Hippocampal formation (tissue), 2 donors: ENCODE measurements at regions not wholly inside any gene's neighbourhood (a gene's known extent, or its start where the extent isn't known, plus 50 kb on each side); places are given as distances from the start of the nearest gene placed in this dataset.

ENCODE experiments used
- DNase-seq, 2 donors: peaks; one replicate each; lab custom pipeline; 2025; lab: John Stamatoyannopoulos, UW

DNA sequence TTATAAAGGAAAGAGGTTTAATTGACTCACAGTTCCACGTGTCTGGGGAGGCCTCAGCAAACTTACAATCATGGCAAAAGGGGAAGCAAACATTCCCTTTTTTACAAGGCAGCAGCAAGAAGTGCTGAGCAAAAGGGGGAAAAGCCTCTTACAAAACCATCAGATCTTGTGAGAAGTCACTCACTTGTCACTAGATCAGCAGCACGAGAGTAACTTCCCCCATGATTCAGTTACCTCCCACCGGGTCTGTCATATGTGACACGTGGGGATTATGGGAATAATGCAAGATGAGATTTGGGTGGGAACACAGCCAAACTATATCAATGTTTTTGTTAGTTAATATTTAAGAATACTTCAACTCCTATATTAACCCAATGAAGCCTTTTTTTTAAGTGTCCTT, 275.2 kb upstream of the CDH9 start:
- no peak for DNase-seq

DNA sequence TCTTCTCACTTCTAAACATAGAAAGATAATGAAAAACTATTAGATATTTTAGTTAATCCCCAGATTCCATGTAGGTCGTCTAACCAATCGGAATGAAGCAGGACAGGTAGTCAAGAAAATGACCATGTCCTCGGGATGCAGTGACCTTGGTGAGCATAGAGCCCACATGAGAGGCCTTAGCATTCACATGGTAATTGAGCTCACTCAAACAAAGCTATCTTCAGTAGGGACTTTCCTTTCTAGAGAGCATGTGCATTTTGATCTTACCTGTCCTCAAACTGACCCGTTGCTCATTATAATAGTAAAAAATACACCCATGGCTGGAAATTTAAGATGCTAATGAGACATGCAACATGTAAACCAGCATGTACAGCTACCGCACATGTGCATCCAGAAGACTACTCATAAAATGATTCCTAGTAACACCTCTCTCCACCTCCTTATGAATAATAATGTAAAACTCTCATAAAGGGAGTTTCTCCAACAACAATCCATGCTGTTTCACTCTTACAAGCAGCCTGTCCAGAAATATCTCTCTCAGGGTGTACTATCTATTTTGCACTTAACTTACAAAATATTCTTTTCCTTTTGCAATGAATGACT, 274.0 kb upstream of the CDH9 start:
- DNase-seq: no peak

DNA sequence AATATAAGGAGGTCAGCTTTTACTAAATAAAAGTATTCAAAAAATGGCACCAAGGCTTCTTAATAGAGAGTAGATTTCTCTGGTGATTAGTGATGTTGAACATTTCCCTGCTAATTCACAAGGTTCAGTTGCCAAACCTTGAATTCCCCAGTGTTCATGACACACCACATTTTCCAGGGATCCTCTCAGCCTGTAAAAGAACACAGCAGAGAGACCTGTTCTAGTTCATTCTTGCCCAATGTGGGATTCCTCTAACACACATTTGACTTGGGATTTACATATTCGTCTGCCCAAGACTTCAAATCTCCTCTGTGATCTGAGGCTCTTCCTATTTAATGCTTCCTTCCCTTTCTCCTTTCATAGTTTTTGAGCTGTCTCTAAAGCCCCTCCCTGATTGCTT, 273.2 kb upstream of the CDH9 start:
- DNase-seq: no peak

DNA sequence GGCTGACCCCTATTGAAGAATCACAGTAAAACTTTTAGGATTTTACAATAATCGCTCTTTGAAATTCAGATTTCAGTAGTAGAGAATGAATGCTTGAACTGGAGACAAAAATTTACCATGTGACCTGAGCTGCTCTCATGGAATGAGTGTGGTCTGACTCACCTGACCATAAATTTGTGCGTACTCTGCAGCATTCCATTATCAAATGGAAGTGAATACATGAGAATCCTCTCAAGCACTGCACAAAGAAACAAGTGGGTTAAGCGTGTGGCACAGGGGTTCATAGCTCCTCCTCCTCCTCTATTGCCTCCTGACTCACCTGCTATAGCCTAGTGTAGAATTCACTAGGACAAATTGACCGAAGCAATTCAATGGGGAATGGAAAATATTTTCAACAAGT, 269.8 kb upstream of the CDH9 start:
- no peak for DNase-seq

DNA sequence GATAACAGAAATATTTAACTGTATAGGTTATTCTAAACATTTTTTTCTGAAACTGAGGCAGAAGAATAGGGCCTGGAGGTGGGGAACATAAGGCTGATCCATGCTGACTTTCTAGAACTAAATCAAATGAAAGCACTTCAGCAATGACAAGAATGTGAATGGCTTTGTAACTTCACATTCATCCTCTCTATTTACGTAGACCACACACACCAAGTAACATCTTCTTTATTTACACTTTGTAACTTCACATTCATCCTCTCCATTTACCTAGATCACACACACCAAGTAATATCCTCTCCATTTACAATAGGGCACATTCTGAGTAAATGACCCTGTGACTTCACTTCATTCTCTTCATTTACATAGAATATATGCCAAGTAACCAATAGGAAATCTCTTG, 251.8 kb upstream of the CDH9 start:
- DNase-seq: no peak

DNA sequence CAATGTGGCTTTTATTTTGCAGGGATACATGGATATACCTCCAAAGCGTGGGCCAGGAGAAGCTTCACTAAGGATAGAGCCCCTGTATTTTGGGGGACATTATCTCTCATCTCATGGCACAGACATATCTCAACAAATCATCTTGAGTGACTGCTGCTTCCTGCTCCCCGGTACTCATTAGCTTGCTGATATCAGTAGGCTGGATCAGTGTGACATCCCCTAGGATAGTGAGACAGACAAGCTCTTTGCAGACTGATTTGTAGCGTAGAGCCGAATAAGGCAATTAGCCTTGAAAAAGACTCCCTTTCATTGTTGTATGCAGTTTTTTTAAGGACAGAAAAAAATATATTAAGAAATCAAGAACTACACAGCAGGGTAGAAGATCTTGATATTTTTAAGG, 237.7 kb upstream of the CDH9 start:
- no peak for DNase-seq

DNA sequence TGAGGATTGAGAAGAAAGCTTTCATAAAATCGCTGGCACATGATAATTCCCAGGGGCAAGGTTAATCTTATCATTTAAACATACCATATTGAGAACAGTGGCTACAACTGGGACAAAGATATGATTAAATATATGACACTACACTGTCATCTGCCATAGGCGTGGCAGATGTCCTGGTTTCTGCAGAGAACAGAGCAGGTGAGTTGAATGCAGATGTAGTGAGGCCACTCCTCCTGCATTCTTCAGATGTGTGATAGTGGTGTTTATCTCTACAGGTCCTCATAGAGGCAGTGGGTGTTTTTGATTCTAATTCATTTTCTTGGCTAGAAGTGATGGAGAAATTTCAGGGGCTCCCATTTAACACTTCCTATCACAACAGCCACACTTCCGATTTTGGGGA, 237.0 kb upstream of the CDH9 start:
- DNase-seq: no peak

DNA sequence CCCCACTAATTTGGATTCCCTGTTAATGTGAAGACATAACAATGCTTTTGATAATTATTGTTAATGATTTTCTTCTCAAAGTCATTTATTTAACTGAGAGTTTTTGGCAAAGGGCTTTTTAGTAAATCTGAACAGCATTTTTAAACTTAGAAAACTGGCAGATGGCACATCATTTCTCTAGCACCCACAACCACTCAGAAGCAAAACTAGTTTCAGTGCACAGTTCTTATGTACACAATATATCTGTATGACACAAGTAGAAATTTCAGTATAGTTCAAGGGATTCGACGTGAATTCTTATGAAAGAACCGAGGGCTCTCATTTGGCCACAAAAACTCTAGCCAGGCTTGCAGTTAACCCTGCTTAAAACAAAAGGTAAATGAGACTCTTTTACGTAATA, 231.4 kb upstream of the CDH9 start:
- DNase-seq: no peak

DNA sequence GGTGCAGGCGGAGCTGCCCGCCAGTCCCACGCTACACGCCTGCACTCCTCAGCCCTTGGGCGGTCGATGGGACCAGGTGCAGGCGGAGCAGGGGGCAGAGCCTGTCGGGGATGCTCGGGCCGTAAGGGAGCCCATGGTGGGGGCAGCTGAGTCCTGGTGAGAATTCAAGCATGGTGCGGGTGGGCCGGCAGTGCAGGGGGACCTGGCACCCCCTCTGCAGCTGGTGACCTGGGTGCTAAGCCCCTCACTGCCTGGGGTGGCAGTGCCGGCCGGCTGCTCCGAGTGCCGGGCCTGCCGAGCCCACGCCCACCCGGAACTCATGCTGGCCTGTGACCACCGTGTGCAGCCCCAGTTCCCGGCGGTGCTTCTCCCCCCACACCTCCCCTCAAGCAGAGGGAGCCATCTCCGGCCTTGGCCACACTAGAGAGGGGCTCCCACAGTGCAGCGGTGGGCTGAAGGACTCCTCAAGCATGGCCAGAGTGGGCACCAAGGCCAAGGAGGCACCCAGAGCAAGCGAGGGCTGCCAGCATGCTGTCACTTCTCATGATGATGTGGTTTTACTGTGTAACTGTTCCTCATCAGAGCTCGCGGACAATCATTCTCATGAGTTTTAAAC, 228.9 kb upstream of the CDH9 start:
- no peak for DNase-seq

DNA sequence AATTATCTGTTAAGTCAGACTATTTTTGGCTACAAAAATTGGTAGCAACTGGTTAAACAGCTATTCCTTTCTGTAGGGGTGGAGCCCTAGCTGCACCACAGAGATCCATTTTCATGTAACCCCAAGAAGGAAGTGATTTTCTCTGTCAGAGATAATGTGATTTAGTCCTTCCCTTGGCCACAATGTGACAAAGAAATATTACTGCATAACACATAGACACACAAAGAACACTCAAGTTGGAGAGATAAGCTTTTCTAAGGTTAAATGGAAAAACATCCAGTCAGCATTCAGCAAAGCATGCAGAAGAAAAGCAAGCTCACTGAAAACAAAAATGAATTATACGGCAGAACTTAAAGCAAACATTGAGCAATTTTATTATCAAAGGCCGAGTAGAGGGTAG, 227.8 kb upstream of the CDH9 start:
- DNase-seq: no peak

DNA sequence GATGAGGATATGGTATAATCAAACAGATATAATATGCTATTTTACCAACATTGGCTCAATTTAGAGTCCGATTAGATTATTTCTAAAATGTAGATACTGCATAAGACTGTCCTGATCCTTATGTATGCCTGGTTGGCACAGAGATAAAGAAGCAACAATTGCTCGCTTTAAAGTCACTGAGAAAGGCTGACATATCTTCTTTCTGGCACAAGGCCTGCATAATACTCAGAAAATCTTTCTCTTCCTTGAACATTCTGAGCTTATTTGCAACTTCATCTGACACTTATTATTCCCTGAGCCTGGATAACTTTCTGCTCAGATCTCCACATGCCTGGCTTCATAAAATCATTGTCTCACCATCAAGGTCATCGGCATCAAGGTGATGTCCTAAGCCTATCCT, 219.3 kb upstream of the CDH9 start:
- no peak for DNase-seq

DNA sequence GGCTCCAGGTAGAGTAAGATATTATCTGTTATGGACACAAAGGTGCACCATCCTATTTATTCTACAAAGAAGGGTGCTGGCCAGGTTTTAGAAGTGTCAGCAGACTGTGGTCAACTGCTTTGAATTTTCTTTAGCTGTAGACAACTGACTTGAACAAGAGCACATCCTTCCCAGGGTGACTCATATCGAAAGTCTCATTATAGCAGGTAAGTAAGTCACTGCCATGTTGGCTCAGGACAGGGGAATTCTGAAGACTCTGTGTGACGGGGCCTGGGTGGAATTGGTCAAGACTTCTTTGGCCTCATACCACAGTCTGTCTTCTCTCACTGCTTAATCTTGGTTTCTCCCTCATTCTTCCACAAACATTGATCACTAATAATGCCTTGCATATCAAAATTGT, 214.5 kb upstream of the CDH9 start:
- no peak for DNase-seq

DNA sequence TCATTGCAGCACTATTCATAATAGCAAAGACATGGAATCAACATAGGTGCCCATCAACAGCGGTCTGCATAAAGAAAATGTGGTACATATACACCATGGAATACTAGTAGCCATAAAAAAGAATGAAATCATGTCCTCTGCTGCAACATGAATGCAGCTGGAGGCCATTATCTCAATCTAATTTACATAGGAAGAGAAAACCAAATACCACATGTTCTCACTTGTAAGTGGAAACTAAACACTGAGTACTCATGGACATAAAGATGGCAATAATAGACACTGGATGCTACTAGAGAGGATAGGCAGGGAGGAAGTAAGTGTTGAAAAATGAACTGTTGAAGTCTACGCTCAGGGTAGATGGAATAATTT, 203.9 kb upstream of the CDH9 start:
- DNase-seq: no peak

DNA sequence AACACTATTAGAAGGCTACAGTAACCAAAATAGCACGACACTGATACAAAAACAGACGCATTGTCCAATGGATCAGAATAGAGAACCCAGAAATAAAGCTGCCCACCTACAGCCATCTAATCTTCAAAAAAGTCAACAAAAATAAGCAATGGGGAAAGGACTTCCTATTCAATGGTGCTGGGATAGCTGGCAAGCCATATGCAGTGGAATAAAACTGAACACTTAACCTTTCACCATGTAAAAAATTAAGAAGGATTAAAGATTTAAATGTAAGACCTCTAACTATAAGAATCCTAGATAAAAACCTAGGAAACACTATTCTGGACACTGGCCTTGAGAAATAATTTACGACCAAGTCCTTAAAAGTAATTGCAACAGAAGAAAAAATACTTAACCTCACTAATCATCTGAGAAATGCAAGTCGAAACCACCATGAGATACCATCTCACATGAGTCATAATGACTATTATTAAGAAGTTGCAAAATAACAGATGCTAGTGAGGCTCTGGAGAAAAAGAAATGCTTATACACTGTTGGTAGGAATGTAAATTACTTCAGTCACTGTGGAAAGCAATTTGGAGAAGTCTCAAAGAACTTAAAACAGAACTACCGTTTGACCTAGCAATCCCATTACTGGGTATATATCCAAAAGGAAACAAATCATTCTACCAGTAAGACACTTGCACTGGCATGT, 203.3 kb upstream of the CDH9 start:
- no peak for DNase-seq

DNA sequence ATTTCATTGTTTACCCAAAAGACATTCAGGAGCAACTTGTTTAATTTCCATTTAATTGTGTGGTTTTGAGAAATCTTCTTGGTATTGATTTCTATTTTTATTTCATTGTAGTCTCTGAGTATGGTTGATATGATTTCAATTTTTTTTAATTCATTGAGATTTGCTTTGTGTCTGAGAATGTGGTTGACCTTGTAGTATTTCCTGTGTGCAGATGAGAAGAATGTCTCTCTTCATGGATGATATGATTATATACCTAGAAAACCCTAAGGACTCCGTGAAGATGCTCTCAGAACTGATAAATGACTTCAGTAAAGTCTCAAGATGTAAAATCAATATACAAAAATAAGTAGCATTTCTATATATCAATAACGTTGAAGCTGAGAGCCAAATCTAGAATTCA, 202.4 kb upstream of the CDH9 start:
- DNase-seq: no peak

DNA sequence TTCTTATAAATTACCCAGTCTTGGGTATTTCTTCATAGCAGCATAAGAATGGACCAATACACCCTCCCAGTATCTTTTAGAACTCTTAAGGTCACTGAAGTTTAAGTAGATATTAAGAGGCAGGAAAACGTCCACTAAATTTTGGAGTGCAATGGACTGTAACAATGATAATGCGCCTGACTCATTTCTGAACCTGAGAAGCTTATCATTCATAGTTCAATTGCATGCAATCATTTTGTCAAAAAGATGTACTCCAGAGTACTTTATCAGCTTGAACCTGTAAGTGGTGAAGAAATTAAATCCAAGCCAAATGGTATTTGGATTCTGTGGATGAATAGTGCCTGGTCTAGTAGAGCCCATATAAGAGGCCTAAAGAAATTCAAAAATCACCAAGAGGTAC, 196.5 kb upstream of the CDH9 start:
- no peak for DNase-seq

DNA sequence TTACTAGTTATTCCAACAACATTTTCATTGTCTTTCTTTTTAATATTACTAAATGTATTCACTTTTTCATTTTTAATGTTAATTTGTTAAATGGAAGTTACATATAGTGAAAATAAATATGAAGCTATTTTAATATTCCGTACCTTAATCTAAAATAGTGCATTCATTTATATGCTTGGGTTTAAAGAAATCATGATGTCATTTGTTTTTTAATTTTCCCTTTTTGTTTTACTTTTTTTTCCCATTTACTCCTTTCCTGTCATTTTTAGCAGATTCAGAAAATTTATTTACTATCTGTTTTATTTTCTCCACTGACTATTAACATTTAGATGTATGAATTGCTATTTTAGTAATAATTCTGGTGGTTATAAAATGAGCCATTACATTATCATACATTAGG, 183.0 kb upstream of the CDH9 start:
- DNase-seq: no peak

DNA sequence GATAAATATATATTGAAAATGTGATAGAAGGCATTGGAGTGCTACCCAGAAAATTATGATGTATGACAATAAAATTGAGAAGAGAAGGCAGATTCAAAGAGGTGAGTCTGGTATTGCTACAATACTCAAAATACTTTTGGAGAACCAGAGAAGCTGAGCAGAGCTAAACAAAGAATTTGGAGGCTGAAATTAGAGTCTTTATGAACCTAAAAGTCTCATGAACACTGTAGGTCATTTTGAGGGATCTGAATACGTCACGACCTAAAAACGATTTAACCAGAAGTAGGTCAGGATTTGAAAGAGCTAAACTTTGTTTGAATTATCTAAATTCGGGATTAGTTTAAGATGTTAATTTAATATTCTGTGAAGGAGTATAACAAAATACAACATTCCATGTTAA, 182.4 kb upstream of the CDH9 start:
- no peak for DNase-seq

DNA sequence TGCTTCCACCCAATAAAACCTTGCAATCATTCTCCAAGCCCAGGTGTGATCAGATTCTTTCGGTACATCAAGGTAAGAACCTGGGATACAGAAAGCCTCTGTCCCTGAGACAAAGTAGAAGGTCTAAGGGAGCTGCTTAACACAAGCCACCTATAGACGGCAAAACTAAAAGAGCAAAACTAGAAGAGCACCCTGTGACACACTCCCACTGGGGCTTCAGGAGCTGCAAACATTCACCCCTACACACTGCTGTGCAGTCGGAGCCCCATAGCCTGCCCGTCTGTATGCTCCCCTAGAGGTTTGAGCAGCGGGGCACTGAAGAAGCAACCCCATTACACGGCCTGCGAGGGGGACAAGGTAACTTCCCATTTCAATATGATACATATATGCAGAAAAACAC, 179.6 kb upstream of the CDH9 start:
- DNase-seq: no peak

DNA sequence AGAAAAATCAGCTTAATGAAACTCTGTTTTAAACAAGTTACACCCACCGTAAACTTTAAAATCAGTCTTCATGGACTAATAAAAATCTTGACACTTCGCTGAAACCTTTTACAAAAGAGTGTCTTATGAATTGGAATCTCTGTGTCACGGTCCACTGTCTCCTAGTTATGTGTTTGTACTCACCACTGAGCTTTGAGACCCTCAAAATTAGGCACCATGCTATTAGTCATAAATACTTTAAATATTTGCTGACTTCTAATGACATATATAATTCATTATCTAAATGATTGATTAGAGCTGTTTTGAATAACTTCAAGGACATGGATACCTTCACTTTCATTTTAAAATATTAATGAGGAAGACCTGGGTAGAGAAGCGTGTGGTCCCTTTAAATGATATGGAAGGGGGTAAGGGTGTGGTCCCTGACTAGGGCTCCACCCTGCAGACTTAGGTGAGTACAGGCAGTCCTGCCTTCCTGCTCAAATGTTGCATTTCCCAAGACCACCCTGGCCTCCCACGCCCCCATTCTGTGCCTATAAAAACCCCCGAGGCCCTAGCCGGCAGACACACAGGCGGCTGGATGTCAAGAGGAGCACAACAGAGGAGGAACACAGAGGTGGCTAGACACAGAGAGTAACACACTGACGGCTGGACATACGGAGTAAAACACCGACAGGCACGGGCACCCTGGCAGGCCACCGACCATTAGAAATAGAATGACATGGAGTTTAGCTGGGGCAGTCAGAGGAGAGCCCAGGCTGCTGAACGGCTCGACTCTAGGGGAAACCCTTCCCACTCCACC, 179.0 kb upstream of the CDH9 start:
- DNase-seq: no peak

DNA sequence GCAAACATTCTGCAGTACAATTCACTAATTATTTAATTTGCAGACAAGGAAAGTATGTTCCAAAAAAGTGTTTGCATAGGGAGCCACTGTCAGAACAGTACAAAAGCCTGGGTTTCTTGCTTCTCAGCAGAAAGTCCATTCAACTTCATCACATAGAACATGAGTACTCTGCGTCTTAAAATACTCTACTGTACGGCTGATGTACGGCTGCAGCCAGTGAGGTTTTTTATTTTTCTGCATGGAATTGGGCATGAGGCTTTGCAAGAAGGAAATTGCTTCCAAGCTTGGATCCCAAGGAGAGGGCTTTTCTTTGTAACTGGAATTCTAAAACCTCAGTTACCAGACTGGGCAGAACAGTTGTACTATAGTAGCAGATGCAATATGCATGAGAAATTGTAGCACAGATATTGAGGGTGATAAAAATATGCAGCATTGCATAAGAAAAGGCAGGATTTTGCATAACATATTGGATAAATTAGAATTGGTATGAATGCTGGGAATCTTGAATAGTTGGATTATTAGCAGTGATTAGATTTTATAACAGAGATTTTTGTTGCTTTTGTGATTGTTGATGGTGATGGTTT, 178.1 kb upstream of the CDH9 start:
- no peak for DNase-seq

DNA sequence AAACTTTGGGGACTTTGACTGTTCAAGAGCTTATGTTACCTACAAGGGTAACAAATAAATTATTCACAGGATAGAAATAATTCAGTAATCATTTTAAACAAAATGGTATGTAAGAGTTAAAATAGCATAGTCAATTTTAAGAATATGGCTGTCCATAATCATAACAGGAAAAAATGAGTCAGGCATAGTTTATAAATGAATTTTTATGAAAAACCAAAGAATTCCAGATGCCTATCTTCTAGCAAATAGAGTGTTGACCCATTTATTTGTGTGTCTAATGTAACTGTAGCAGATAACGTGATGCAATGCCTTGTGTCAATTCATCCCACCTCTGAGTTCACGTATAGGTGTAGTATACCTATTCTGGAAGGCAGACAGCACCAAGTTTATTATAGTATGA, 169.7 kb upstream of the CDH9 start:
- DNase-seq: no peak
